ENCODE measurements at regions not wholly inside any gene's neighbourhood (a gene's known extent, or its start where the extent isn't known, plus 50 kb on each side); places are given as distances from the start of the nearest gene placed in this dataset.
"Not testable (repeated sequence)": the region's sequence is repeated elsewhere in the genome, so short reads cannot be mapped to it uniquely, and the experiment has no call there.

DNA sequence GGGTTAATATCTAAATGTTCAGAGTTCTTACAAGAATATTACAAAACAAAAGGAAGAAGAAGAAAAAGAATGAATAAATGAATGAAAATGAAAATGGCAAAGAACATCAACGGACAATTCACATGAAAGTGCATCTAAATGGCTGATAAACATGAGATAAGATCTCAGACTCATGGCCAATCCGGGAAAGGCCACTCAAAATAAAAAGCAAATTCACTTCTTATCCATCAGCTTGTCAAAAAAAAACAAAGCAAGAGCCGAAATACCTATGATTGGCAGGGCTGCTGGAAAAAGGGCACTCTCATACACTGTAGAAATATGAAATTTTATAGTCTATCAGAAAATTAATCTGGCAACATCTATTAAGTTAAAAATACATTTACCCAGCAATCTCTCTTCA lies 103.6 kb upstream of the EDEM3 start:
- Histone ChIP-seq H3K4me1 (no peaks in the 10 kb centered on the region), H3K36me3 (replicated peaks) (no peaks in the 10 kb centered on the region), H3K27me3 (ENCODE audit: low read depth) (no peaks in the 10 kb centered on the region), H3K9me3 (no peaks in the 10 kb centered on the region), H3K4me3 (no peak overlapping the region)
- DNase-seq (ENCODE audit: low spot score in 2 of 2), result no peak
- in situ Hi-C loops (cut with MboI; ENCODE audit: low sequenced_read_pairs), result no loop called here

DNA sequence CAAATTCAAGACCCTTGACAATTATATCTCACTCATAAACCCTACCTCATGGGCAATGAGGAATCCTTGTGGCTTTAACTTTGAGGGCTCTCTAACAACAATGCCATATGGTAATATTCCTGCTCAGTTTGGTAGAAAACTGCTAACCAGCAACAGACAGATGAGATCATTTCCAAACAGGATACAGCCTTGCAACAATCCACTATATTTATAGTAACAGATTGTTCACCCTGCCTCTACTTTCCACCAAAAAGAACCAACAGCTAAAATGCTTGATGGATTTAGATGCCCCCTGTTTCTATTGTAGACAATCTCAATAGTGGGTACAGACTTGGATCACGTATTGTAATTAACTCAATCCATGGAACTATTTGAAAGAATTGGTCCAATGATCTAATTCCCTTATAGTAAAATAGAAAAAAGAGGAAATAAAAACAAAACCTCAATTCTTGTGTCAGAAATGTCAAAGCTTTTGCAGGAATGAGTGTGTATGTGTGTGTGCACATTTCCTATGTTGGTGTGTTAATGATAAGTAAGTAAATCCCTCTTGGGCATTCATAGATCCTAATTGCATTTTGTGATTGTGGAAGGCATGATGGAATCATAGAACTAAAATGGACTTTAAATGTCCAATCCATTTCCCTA lies 100.0 kb upstream of the EDEM3 start:
- Histone ChIP-seq H3K27me3 (ENCODE audit: low read depth) (no peaks in the 10 kb centered on the region), H3K4me1 (no peaks in the 10 kb centered on the region), H3K36me3 (replicated peaks) (no peaks in the 10 kb centered on the region), H3K4me3 (no peak overlapping the region), H3K9me3 (no peaks in the 10 kb centered on the region)
- in situ Hi-C loops (cut with MboI; ENCODE audit: low sequenced_read_pairs), result no loop called here
- no peak for DNase-seq (ENCODE audit: low spot score in 2 of 2)

DNA sequence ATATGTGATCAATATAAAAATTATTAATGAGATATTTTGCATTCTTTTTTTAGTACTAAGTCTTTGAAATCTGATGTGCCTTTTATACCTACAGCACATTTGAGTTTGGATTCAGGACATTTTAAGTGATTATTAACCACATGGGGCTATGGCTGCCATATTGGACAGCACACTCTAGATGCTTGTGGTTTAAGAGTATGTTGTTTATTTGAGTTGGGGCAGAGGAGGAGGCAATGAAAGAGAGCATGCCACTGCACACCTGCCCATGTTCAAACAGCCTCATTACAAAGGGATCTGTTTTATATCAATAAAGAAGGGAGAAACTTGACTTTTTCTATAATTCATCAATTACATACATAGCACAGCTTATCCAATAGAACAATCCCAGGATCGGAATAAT lies 99.4 kb upstream of the EDEM3 start:
- no peaks in the 10 kb centered on the region for H3K36me3 ChIP-seq (replicated peaks)
- H3K27me3 ChIP-seq (ENCODE audit: low read depth), result no peaks in the 10 kb centered on the region
- no peak overlapping the region for H3K4me3 ChIP-seq
- DNase-seq (ENCODE audit: low spot score in 2 of 2), result no peak
- H3K9me3 ChIP-seq, result no peaks in the 10 kb centered on the region
- no peaks in the 10 kb centered on the region for H3K4me1 ChIP-seq
- in situ Hi-C loops (cut with MboI; ENCODE audit: low sequenced_read_pairs), result no loop called here

DNA sequence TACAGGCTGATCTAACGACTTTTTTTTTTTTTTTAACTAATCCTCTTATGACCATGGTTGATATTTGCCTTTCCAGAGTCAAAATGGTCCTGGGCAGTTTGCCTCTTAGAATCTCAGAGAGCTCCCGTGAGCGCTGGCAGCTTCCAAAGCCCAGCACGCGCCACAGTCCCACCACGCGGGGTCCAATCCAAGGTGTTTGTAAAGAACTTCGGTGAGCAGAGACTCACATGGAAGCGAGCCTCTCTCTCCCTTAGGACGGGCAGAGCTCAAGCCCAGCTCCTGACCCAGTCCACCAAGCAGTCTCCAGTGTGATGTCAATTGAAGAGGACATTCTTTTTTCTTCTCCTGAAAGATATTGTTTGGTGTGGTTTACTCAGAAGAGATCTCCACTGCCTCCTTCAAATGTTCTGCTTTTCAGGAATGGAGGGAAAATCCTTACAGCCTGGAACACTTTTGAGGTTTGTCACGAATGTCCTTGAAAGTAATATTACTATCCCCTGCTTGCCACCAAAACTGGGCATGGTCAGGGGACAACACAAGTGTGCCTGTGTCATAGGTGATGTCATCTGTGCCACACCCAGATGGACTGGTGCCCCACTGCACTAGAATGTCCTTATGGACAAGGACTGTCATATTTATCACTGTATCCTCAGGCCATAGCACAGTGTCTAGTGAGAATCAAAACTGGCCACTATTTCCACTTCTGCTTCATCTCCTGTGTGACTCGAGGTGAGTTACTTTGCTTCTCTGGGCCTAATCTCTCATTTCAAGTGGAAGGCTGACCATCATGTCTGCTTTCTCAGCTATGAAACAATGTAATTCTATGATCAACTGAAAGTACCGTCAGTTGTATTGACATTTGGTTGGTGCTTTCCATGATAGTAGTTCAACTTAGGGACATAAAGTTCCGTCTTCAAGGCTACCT lies 97.4 kb upstream of the EDEM3 start:
- no peak for DNase-seq (ENCODE audit: low spot score in 2 of 2)
- no peak overlapping the region for H3K4me3 ChIP-seq
- in situ Hi-C loops (cut with MboI; ENCODE audit: low sequenced_read_pairs), result no loop called here
- no peaks in the 10 kb centered on the region for H3K9me3 ChIP-seq
- H3K4me1 ChIP-seq, result no peaks in the 10 kb centered on the region
- no peaks in the 10 kb centered on the region for H3K36me3 ChIP-seq (replicated peaks)
- H3K27me3 ChIP-seq (ENCODE audit: low read depth), result no peaks in the 10 kb centered on the region

DNA sequence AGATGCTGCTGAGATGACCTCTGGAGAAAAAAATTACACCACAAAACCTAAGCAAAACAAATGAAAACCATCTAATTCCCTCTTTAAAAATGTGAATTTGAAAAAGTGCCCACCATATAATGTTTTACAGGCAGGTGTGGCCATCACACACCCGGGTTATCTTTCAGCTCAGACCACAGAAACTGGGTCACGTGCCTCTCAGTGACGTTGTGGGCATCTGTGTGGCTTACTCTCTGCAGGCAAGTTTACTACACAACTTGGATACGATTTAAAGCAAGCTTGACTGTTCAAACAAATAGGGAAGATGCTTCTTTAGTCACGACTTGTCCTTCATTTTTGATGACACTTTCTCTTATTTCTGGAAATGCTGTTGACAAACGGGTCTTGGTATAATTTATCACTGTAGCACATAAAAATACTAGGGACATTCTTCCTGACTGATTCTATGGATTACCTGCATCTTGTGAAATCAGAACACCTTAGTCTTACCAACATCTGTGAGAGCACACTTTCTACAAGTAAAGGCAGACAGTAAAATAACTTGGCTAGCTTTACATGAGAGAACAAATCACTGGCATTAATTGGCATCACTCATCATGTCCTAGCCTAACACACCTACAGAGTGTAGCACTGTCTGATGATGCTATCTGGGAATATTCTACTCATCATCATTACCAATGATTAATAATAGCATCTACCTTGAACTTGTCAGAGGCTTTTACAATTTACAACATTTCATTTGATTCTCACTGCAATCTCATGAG lies 89.3 kb upstream of the EDEM3 start:
- H3K27me3 ChIP-seq (ENCODE audit: low read depth), result no peaks in the 10 kb centered on the region
- in situ Hi-C loops (cut with MboI; ENCODE audit: low sequenced_read_pairs), result no loop called here
- H3K4me3 ChIP-seq, result no peak overlapping the region
- H3K36me3 ChIP-seq (replicated peaks), result no peaks in the 10 kb centered on the region
- no peaks in the 10 kb centered on the region for H3K9me3 ChIP-seq
- no peak for DNase-seq (ENCODE audit: low spot score in 2 of 2)
- H3K4me1 ChIP-seq, result no peaks in the 10 kb centered on the region

DNA sequence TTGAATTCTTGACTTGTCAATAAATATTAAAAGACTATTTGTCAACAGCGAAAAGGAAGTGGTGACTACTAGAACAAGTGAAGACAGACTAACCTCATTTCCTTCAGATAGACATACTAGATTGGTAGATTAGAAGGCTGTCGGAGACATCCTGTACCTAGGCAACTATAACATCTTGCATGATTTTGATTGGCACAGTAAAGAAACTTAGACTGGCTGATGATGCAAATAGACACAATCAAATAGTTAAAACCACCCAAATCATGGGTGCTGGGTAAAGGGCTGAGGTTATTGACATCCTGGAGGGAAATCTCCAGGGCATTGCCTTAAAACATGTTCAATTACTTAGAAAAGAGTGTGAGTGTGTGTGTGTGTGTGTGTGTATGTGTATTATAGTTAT lies 85.9 kb upstream of the EDEM3 start:
- H3K4me3 ChIP-seq, result no peak overlapping the region
- no peaks in the 10 kb centered on the region for H3K27me3 ChIP-seq (ENCODE audit: low read depth)
- H3K36me3 ChIP-seq (replicated peaks), result no peaks in the 10 kb centered on the region
- H3K9me3 ChIP-seq, result no peaks in the 10 kb centered on the region
- no peak for DNase-seq (ENCODE audit: low spot score in 2 of 2)
- in situ Hi-C loops (cut with MboI; ENCODE audit: low sequenced_read_pairs), result no loop called here
- H3K4me1 ChIP-seq, result no peaks in the 10 kb centered on the region

DNA sequence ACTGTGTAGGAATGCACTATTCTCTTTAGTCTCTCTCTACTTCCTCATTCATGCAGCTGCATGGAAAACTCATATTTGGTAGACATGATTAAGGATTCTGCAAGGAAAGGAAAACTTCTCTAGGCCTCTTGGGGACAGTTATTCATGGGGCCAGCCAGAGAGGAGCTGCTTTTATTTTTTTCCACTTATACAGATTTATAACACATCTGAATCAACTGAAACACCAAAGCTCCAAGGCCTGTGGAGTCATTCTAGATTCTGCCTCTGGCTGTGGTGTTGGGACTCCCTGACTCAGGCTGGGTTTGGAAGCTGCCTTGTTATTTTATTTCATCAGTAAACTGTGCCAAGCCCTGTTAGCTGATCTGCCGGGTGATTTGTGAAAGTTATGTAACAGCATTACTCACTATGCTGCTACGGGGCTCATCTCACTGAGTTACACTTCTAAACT lies 83.9 kb upstream of the EDEM3 start:
- Histone ChIP-seq H3K9me3 (no peaks in the 10 kb centered on the region), H3K36me3 (replicated peaks) (no peaks in the 10 kb centered on the region), H3K27me3 (ENCODE audit: low read depth) (no peaks in the 10 kb centered on the region), H3K4me1 (no peaks in the 10 kb centered on the region), H3K4me3 (no peak overlapping the region)
- DNase-seq (ENCODE audit: low spot score in 2 of 2), result no peak
- in situ Hi-C loops (cut with MboI; ENCODE audit: low sequenced_read_pairs), result no loop called here

DNA sequence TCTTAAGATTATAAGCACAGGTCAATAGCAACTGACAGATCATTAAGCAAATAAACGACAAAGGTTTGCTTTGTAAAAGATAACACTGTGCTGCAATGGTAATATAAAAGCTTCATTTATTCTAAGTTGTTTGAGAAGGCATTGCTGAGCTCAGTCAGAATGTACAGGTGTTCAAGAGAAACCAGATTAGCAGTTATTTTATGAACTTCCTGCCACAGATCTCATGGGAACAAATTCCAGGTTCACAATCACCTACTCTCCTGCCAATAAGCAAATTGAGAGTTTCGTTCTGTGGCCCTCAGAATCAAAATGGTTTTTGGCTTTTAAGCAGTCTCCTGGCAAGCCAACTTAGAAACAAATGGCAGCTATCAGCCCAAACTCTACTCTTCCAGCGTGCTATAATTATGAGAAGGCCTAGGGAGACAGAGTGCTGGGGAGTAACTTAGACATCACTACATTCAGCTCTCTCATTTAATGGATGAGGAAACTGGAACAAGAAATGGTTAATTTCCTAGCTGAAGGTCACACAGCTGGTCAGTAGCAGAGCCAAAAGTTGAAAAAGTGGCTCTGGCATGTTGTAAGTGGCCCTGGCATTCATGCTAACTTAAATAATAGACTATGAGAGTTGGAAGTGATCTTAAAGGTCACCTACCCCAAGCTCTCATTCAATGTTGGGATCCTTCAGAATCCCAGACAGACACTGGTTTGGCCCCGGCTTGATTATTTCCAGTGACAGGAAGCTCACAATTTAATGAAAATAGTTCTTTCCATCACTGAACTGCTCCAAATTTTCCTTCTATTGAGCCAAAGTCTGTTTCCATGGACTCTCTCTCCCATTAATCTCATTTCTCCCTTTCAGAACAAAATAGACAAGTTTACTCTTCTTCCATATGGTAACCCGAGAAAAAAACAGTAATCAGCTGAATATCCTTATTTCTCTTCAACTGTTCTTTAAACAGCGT lies 82.6 kb upstream of the EDEM3 start:
- no peaks in the 10 kb centered on the region for H3K9me3 ChIP-seq
- in situ Hi-C loops (cut with MboI; ENCODE audit: low sequenced_read_pairs), result no loop called here

DNA sequence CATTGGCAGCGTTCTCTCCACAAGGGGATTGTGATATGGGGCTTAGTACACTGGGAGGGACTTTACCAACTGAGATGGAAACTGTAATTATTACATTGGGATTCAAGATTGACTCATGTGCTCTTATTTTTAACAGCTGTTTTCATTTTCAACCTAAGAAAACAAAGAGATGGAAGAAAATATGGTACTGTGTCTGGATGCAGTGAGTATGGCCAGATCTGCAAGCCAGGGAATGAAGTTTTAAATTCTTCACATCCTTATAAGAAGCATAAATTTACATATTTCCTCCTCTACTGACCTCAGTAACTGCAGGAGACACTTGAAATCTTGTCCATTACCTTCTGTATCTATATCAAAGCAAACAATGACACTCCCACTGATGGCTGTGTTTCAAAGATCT lies 81.5 kb upstream of the EDEM3 start:
- H3K27me3 ChIP-seq (ENCODE audit: low read depth), result no peaks in the 10 kb centered on the region
- H3K4me1 ChIP-seq, result no peaks in the 10 kb centered on the region
- in situ Hi-C loops (cut with MboI; ENCODE audit: low sequenced_read_pairs), result no loop called here
- H3K36me3 ChIP-seq (replicated peaks), result no peaks in the 10 kb centered on the region
- H3K4me3 ChIP-seq, result no peak overlapping the region
- no peaks in the 10 kb centered on the region for H3K9me3 ChIP-seq
- DNase-seq (ENCODE audit: low spot score in 2 of 2), result no peak

More for the DNA sequence above, 82.6 kb upstream of the EDEM3 start:
- DNase-seq (ENCODE audit: low spot score in 2 of 2), result no peak
- no peaks in the 10 kb centered on the region for H3K4me1 ChIP-seq
- no peaks in the 10 kb centered on the region for H3K36me3 ChIP-seq (replicated peaks)
- no peak overlapping the region for H3K4me3 ChIP-seq
- no peaks in the 10 kb centered on the region for H3K27me3 ChIP-seq (ENCODE audit: low read depth)

DNA sequence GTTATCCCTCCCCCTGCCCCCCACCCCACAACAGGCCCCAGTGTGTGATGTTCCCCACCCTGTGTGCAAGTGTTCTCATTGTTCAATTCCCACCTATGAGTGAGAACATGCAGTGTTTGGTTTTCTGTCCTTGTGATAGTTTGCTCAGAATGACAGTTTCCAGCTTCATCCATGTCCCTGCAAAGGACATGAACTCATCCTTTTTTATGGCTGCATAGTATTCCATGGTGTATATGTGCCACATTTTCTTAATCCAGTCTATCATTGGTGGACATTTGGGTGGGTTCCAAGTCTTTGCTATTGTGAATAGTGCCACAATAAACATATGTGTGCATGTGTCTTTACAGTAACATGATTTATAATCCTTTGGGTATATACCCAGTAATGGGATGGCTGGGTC lies 79.3 kb upstream of the EDEM3 start:
- H3K9me3 ChIP-seq; in situ Hi-C loops (cut with MboI; ENCODE audit: low sequenced_read_pairs); H3K4me3 ChIP-seq; H3K36me3 ChIP-seq (replicated peaks); H3K4me1 ChIP-seq; DNase-seq (ENCODE audit: low spot score in 2 of 2); H3K27me3 ChIP-seq (ENCODE audit: low read depth): not testable (repeated sequence)

DNA sequence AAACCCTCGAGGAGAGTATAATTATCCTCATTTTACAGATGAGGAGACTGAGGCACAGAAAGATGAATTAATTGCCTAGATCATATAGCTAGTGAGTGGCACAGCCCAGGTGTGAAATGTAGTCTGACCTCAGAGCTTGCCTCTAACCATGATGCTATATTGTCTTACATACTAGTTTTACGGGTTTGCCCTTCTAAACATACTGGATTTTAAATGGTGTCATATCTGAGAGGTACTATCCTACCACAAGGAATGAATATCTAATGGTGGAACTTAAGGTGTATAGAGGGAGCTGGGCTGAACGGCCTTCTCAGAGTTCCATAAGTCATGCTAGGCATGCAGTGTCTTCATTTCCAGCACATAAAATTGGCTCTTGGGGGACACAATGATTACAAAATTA lies 77.9 kb upstream of the EDEM3 start:
- no peaks in the 10 kb centered on the region for H3K9me3 ChIP-seq
- no peaks in the 10 kb centered on the region for H3K27me3 ChIP-seq (ENCODE audit: low read depth)
- in situ Hi-C loops (cut with MboI; ENCODE audit: low sequenced_read_pairs), result no loop called here
- H3K4me3 ChIP-seq, result no peak overlapping the region
- no peaks in the 10 kb centered on the region for H3K4me1 ChIP-seq
- DNase-seq (ENCODE audit: low spot score in 2 of 2), result no peak
- H3K36me3 ChIP-seq (replicated peaks), result no peaks in the 10 kb centered on the region

DNA sequence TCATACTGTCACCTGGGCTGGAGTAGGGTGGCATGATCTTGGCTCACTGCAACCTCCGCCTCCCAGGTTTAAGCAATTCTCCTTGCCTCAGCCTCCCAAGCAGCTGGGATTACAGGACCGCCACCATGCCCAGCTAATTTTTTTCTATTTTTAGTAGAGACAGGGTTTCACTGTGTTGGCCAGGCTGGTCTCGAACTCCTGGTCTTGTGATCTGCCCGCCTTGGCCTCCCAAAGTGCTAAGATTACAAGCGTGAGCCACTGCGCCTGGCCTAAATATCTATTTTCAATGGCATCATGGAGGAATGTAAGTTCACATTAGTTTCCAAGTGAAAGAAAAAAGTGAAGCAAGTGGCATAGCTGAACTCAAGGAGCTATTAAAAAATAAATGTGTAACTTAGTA lies 74.8 kb upstream of the EDEM3 start:
- DNase-seq (ENCODE audit: low spot score in 2 of 2); H3K4me3 ChIP-seq; H3K9me3 ChIP-seq; in situ Hi-C loops (cut with MboI; ENCODE audit: low sequenced_read_pairs); H3K4me1 ChIP-seq; H3K36me3 ChIP-seq (replicated peaks); H3K27me3 ChIP-seq (ENCODE audit: low read depth): not testable (repeated sequence)

DNA sequence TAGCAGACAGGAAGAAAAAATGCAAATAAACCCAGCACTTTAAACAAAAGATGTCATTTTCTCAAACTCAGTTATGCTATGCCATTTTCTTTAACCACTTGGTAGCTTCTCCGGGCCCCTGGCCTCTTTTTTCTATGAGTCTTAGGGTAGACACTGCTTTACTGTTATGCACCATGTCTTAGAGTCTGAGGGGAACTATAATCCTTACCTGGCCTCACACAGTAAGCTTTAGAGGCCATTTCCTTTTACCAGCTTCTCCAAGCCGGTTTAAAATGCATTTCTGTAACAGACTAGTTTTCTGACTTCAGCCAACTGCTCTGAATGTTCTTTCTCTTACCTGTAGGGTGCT lies 73.7 kb upstream of the EDEM3 start:
- Histone ChIP-seq H3K27me3 (ENCODE audit: low read depth) (no peaks in the 10 kb centered on the region), H3K9me3 (no peaks in the 10 kb centered on the region), H3K4me1 (no peaks in the 10 kb centered on the region), H3K4me3 (no peak overlapping the region), H3K36me3 (replicated peaks) (no peaks in the 10 kb centered on the region)
- DNase-seq (ENCODE audit: low spot score in 2 of 2), result no peak
- in situ Hi-C loops (cut with MboI; ENCODE audit: low sequenced_read_pairs), result no loop called here

Data from HAP-1 (cell line).